CD14-positive monocyte (primary cell): ENCODE measurements at regions not wholly inside any gene's neighbourhood (a gene's known extent, or its start where the extent isn't known, plus 50 kb on each side); places are given as distances from the start of the nearest gene placed in this dataset.

Experiments
- DNase-seq, 3 donors: peaks; one replicate each; pipeline ENCODE4 v3.0.0-alpha.2; 2011 to 2022
- H2AFZ ChIP-seq: 2 replicates; pipeline ENCODE4 v1.6.0; 2012; ENCODE audit warnings: mild to moderate bottlenecking, low read depth, low read length, inconsistent platforms; ENCODE audit not compliant: insufficient read depth, poor library complexity, severe bottlenecking
- H3K27ac ChIP-seq, 2 donors: 1 replicate in 1 of 2; 2 replicates in 1 of 2; pipeline ENCODE4 v1.5.1; 2012 to 2013; ENCODE audit warnings: low read length in 2 of 2, control low read depth in 1 of 2, inconsistent platforms in 1 of 2, low read depth in 1 of 2, mild to moderate bottlenecking in 1 of 2
- H3K27me3 ChIP-seq, 2 donors: one replicate each; pipeline versions ENCODE4 v1.6.0 to v1.6.1; 2011 to 2013; ENCODE audit warnings: low read length in 2 of 2; ENCODE audit not compliant: control insufficient read depth in 2 of 2, insufficient read depth in 2 of 2
- H3K36me3 ChIP-seq, 2 donors: replicated peaks in 1 of 2; 1 replicate in 1 of 2; 2 replicates in 1 of 2; pipeline versions ENCODE4 v1.5.1 to v1.6.1; 2012 to 2013; ENCODE audit warnings: low read length in 2 of 2, control low read depth in 1 of 2, inconsistent platforms in 1 of 2, mild to moderate bottlenecking in 1 of 2; ENCODE audit not compliant: insufficient read depth in 2 of 2, control insufficient read depth in 1 of 2
- H3K4me1 ChIP-seq, 2 donors: 1 replicate in 1 of 2; 2 replicates in 1 of 2; pipeline versions ENCODE4 v1.5.1 to v1.6.1; 2012 to 2013; ENCODE audit warnings: low read length in 2 of 2, control low read depth in 1 of 2, inconsistent platforms in 1 of 2, mild to moderate bottlenecking in 1 of 2, moderate library complexity in 1 of 2; ENCODE audit not compliant: insufficient read depth in 2 of 2, control insufficient read depth in 1 of 2
- H3K4me2 ChIP-seq: replicated peaks from 2 replicates; pipeline ENCODE3; 2012; ENCODE audit warnings: low read length, moderate library complexity, mild to moderate bottlenecking; ENCODE audit not compliant: poor library complexity, severe bottlenecking; ENCODE audit errors: extremely low read depth
- H3K4me3 ChIP-seq, 3 experiments: fragments of 200-600 bp in 1 of 3; sonication (generic) in 1 of 3; replicated peaks in 1 of 3; 1 replicate in 2 of 3; 2 replicates in 1 of 3; pipeline ENCODE4 v1.5.1; 2011 to 2013; ENCODE audit warnings: low read length in 3 of 3, mild to moderate bottlenecking in 3 of 3, control low read depth in 2 of 3, low read depth in 2 of 3, inconsistent platforms in 1 of 3, moderate library complexity in 1 of 3
- H3K79me2 ChIP-seq: 2 replicates; pipeline ENCODE4 v1.6.0; 2012; ENCODE audit warnings: mild to moderate bottlenecking, control low read depth, inconsistent platforms, low read length, moderate library complexity; ENCODE audit not compliant: insufficient read depth
- H3K9ac ChIP-seq: 2 replicates; pipeline ENCODE4 v1.6.0; 2017; ENCODE audit warnings: low read length, mild to moderate bottlenecking; ENCODE audit not compliant: insufficient read depth, poor library complexity, severe bottlenecking
- H3K9me3 ChIP-seq, 2 donors: replicated peaks in 1 of 2; 1 replicate in 1 of 2; 2 replicates in 1 of 2; pipeline versions ENCODE4 v1.5.1 to v1.6.1; 2012 to 2013; ENCODE audit warnings: low read length in 2 of 2, control low read depth in 1 of 2; ENCODE audit not compliant: control insufficient read depth in 1 of 2, insufficient read depth in 1 of 2
- H4K20me1 ChIP-seq: 2 replicates; pipeline ENCODE4 v1.6.0; 2012; ENCODE audit warnings: mild to moderate bottlenecking, low read length, control low read depth, moderate library complexity; ENCODE audit not compliant: insufficient read depth
- H3K27ac Mint-ChIP-seq, 7 donors: one replicate each; pipeline ENCODE4 v1.8.0; 2020; ENCODE audit warnings: mild to moderate bottlenecking in 7 of 7, mixed read lengths in 7 of 7, moderate library complexity in 6 of 7, inconsistent platforms in 2 of 7
- H3K27me3 Mint-ChIP-seq, 3 donors: one replicate each; pipeline ENCODE4 v1.8.0; 2021 to 2022; ENCODE audit warnings: low read depth in 3 of 3, mild to moderate bottlenecking in 3 of 3, mixed read lengths in 3 of 3, moderate library complexity in 3 of 3, inconsistent platforms in 1 of 3
- H3K36me3 Mint-ChIP-seq, 2 donors: one replicate each; pipeline ENCODE4 v1.8.0; 2020; ENCODE audit warnings: mixed read lengths in 2 of 2, inconsistent platforms in 1 of 2, mild to moderate bottlenecking in 1 of 2
- H3K4me1 Mint-ChIP-seq: one replicate; pipeline ENCODE4 v1.8.0; 2020; ENCODE audit warnings: mild to moderate bottlenecking, mixed read lengths
- H3K4me3 Mint-ChIP-seq, 2 donors: one replicate each; pipeline ENCODE4 v1.8.0; 2020; ENCODE audit warnings: mild to moderate bottlenecking in 2 of 2, mixed read lengths in 2 of 2, moderate library complexity in 1 of 2
- H3K9me3 Mint-ChIP-seq, 7 donors: one replicate each; pipeline ENCODE4 v1.8.0; 2020 to 2022; ENCODE audit warnings: mixed read lengths in 7 of 7, mild to moderate bottlenecking in 6 of 7, moderate library complexity in 6 of 7, inconsistent platforms in 2 of 7
- CTCF ChIP-seq: fragments of 200-600 bp; IDR thresholded peaks from one replicate; pipeline ENCODE4 v1.8.0; 2022; ENCODE audit warnings: antibody characterized with exemption, mild to moderate bottlenecking
- WGBS: methylation state at CpG from one replicate; pipeline ENCODE4 v1.1.5; 2013; ENCODE audit warnings: missing lambda C conversion rate; ENCODE audit not compliant: insufficient coverage; 5-methylcytosine and 5-hydroxymethylcytosine counted together
- intact Hi-C, 2 donors: fragments of 100-400 bp; cut with micrococcal nuclease; formaldehyde crosslinking; loops; one replicate each; pipeline versions ENCODE4 v1.15.0 to v1.15.1; 2023

DNA sequence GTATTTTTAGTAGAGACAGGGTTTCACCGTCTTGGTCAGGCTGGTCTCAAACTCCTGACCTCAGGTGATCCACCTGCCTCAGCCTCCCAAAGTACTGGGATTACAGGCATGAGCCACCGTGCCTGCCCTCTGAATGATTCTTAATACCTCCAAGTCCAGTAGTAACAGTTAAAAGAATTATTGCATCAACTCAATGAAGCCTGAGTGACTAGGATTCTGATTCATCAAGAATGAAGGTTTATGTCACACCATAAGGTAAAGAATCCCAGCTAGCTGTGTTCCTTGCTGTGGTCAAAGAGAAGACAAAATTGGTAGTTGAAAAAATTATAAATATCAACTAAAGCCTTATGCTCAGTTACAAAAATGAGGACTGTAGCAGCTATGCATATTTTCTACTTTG, 81.2 kb upstream of the ABCC4 start:
- peaks cover 0 to 3% of the 10 kb centered on the region in 2 donors for H3K36me3 Mint-ChIP-seq
- no peak for TF ChIP-seq CTCF
- H3K4me2 ChIP-seq, result no peak overlapping the region
- H3K4me1 ChIP-seq, result peaks cover 21 to 23% of the 10 kb centered on the region in 2 donors
- H3K9me3 ChIP-seq, result no peaks in the 10 kb centered on the region
- no peak overlapping the region for H3K4me3 ChIP-seq
- H3K27me3 ChIP-seq, result no peaks in the 10 kb centered on the region
- H2AFZ ChIP-seq, result no peak overlapping the region
- peaks cover 0 to 3% (median 0%) of the 10 kb centered on the region in 7 donors for H3K9me3 Mint-ChIP-seq
- WGBS, result 100% methylated on average over 1 of the region's 2 CpGs
- H3K27me3 Mint-ChIP-seq, result no peaks in the 10 kb centered on the region
- no peak overlapping the region for H3K4me3 Mint-ChIP-seq
- intact Hi-C loops, result loop anchor here in 1 of 2 donors (5.0 kb wide), 1 partner anchor 195 kb away; no protein-coding TSS in a partner anchor
- H4K20me1 ChIP-seq, result no peaks in the 10 kb centered on the region
- H3K27ac ChIP-seq, result no peak overlapping the region
- no peak for DNase-seq
- no peak overlapping the region for H3K9ac ChIP-seq
- peaks cover 30% of the 10 kb centered on the region for H3K4me1 Mint-ChIP-seq
- H3K36me3 ChIP-seq, result no peaks in the 10 kb centered on the region
- H3K79me2 ChIP-seq, result no peaks in the 10 kb centered on the region
- H3K27ac Mint-ChIP-seq, result no peak overlapping the region

DNA sequence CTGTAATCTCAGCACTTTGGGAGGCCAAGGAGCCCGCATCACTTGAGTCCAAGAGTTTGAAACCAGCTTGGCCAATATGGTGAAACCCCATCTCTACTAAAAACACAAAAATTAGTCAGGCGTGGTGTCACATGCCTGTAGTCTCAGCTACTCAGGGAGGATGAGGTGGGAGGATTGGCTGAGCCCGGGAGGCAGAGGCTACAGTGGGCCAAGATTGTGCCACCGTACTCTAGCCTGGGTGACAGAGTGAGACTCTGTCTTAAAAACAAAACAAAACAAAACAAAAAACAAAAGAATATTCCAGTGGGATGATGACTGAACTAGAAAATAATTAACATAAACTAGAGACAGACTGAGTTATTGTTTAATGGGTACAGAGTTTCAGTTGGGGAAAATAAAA, 81.7 kb upstream of the ABCC4 start:
- intact Hi-C loops, result loop anchor here in 1 of 2 donors (5.0 kb wide), 1 partner anchor 196 kb away; no protein-coding TSS in a partner anchor
- Histone ChIP-seq H2AFZ (no peak overlapping the region), H3K4me3 (no peak overlapping the region), H4K20me1 (no peaks in the 10 kb centered on the region), H3K27ac (no peak overlapping the region), H3K4me1 (peaks cover 26 to 28% of the 10 kb centered on the region in 2 donors), H3K9me3 (no peaks in the 10 kb centered on the region), H3K4me2 (no peak overlapping the region), H3K27me3 (no peaks in the 10 kb centered on the region), H3K9ac (no peak overlapping the region), H3K79me2 (no peaks in the 10 kb centered on the region), H3K36me3 (no peaks in the 10 kb centered on the region)
- Mint-ChIP-seq H3K4me3 (no peak overlapping the region), H3K27ac (no peak overlapping the region), H3K36me3 (peaks cover 0 to 3% of the 10 kb centered on the region in 2 donors), H3K9me3 (peaks cover 0 to 3% (median 0%) of the 10 kb centered on the region in 7 donors), H3K4me1 (peaks cover 35% of the 10 kb centered on the region), H3K27me3 (no peaks in the 10 kb centered on the region)
- no peak for DNase-seq
- TF ChIP-seq CTCF, result no peak
- WGBS, result no CpG with 5 or more reads among the region's 4 CpGs
